GM23338 (cell line): ENCODE measurements at regions not wholly inside any gene's neighbourhood (a gene's known extent, or its start where the extent isn't known, plus 50 kb on each side); places are given as distances from the start of the nearest gene placed in this dataset.

Source experiments
- ATAC-seq: fragments of 200-7000 bp; cut with Tn5 transposase; 3 replicates; pipeline ENCODE4 v1.9.1; 2020
- DNase-seq: peaks from one replicate; pipeline ENCODE4 v3.0.0-alpha.2; 2015; ENCODE audit warnings: low spot score
- H2AFZ ChIP-seq: fragments of 200-600 bp; sonication (generic); 2 replicates; pipeline ENCODE4 v1.8.0; 2016; ENCODE audit warnings: antibody characterized with exemption, mild to moderate bottlenecking, moderate library complexity
- H3F3A ChIP-seq: fragments of 200-600 bp; sonication (generic); replicated peaks from 2 replicates; pipeline ENCODE4 v1.8.0; 2017; ENCODE audit warnings: antibody characterized with exemption, mixed run types, low read depth
- H3K27ac ChIP-seq: fragments of 200-600 bp; sonication (generic); 2 replicates; pipeline ENCODE4 v1.6.1; 2016; ENCODE audit warnings: low read depth
- H3K27me3 ChIP-seq: fragments of 200-600 bp; sonication (generic); 2 replicates; pipeline ENCODE4 v1.8.0; 2016; ENCODE audit warnings: mild to moderate bottlenecking, mixed run types, moderate library complexity; ENCODE audit not compliant: insufficient read depth
- H3K36me3 ChIP-seq: fragments of 200-600 bp; sonication (generic); 2 replicates; pipeline ENCODE4 v1.8.0; 2016; ENCODE audit warnings: mild to moderate bottlenecking; ENCODE audit not compliant: insufficient read depth
- H3K4me1 ChIP-seq: fragments of 200-600 bp; sonication (generic); 2 replicates; pipeline ENCODE4 v1.8.0; 2016; ENCODE audit warnings: mild to moderate bottlenecking, moderate library complexity; ENCODE audit not compliant: insufficient read depth
- H3K4me2 ChIP-seq: fragments of 200-600 bp; sonication (generic); 2 replicates; pipeline ENCODE4 v1.7.1; 2017; ENCODE audit warnings: mixed run types
- H3K4me3 ChIP-seq: fragments of 200-600 bp; sonication (generic); 2 replicates; pipeline ENCODE4 v1.6.1; 2016; ENCODE audit warnings: mixed run types
- H3K79me2 ChIP-seq: fragments of 200-600 bp; sonication (generic); replicated peaks from 2 replicates; pipeline ENCODE4 v1.8.0; 2017; ENCODE audit warnings: mild to moderate bottlenecking; ENCODE audit not compliant: insufficient read depth
- H3K9me2 ChIP-seq: fragments of 200-600 bp; sonication (generic); 2 replicates; pipeline ENCODE4 v1.8.0; 2017; ENCODE audit not compliant: insufficient read depth
- H4K20me1 ChIP-seq: fragments of 200-600 bp; sonication (generic); replicated peaks from 2 replicates; pipeline ENCODE4 v1.8.0; 2017; ENCODE audit warnings: mild to moderate bottlenecking; ENCODE audit not compliant: insufficient read depth
- H3K27ac Mint-ChIP-seq: 2 replicates; pipeline ENCODE4 v1.8.0; 2020; ENCODE audit warnings: inconsistent platforms, mild to moderate bottlenecking, moderate library complexity, mixed read lengths
- H3K27me3 Mint-ChIP-seq: 3 replicates; pipeline ENCODE4 v1.8.0; 2022; ENCODE audit warnings: low read depth, mild to moderate bottlenecking, moderate library complexity, mixed read lengths, inconsistent platforms; ENCODE audit not compliant: insufficient read depth, poor library complexity
- H3K36me3 Mint-ChIP-seq: 3 replicates; pipeline ENCODE4 v1.8.0; 2021; ENCODE audit warnings: low read depth, mild to moderate bottlenecking, inconsistent platforms, moderate library complexity, mixed read lengths
- H3K4me1 Mint-ChIP-seq: 3 replicates; pipeline ENCODE4 v1.8.0; 2020; ENCODE audit warnings: mild to moderate bottlenecking, inconsistent platforms, mixed read lengths
- H3K4me3 Mint-ChIP-seq: 3 replicates; pipeline ENCODE4 v1.8.0; 2021; ENCODE audit warnings: moderate library complexity, mild to moderate bottlenecking, inconsistent platforms, mixed read lengths
- H3K9me3 Mint-ChIP-seq: 3 replicates; pipeline ENCODE4 v1.8.0; 2020; ENCODE audit warnings: moderate library complexity, mild to moderate bottlenecking, inconsistent platforms, mixed read lengths
- CREB1 ChIP-seq: fragments of 250-450 bp; sonication (Bioruptor Pico); IDR thresholded peaks from 2 replicates; pipeline ENCODE4 v1.5.0; 2020; ENCODE audit warnings: low read depth, mild to moderate bottlenecking, moderate library complexity
- ETS1 ChIP-seq: IDR thresholded peaks from 2 replicates; pipeline ENCODE4 v1.6.1; 2016; ENCODE audit warnings: antibody characterized with exemption
- EZH2 ChIP-seq: fragments of 200-600 bp; sonication (generic); IDR thresholded peaks from one replicate; pipeline ENCODE4 v1.8.0; 2017; ENCODE audit warnings: antibody characterized with exemption, mild to moderate bottlenecking, low read depth; ENCODE audit not compliant: unreplicated experiment
- EZH2phosphoT487 ChIP-seq: fragments of 200-600 bp; sonication (generic); IDR thresholded peaks from one replicate; pipeline ENCODE4 v1.8.1; 2018; ENCODE audit warnings: antibody characterized with exemption; ENCODE audit not compliant: unreplicated experiment
- JUNB ChIP-seq: IDR thresholded peaks from one replicate; pipeline ENCODE4 v1.6.1; 2016; ENCODE audit warnings: antibody characterized with exemption; ENCODE audit not compliant: unreplicated experiment
- NANOG ChIP-seq: IDR thresholded peaks from 2 replicates; pipeline ENCODE4 v1.6.1; 2016; ENCODE audit warnings: antibody characterized with exemption, borderline replicate concordance
- STAT1 ChIP-seq: IDR thresholded peaks from one replicate; pipeline ENCODE4 v1.6.1; 2016; ENCODE audit warnings: antibody characterized with exemption; ENCODE audit not compliant: unreplicated experiment
- ZNF331 ChIP-seq: fragments of 250-450 bp; sonication (Bioruptor Pico); IDR thresholded peaks from 2 replicates; pipeline ENCODE4 v1.5.0; 2020; ENCODE audit warnings: low read depth, mild to moderate bottlenecking, moderate library complexity
- TF ChIP-seq, protein P1 (sequence below), 2 experiments: fragments of 200-600 bp in 1 of 2; sonication (generic) in 1 of 2; conservative IDR thresholded peaks; 2 replicates each; pipeline versions ENCODE4 v1.5.1 to v1.6.1; 2016 to 2017; ENCODE audit warnings: antibody characterized with exemption in 2 of 2, low read depth in 2 of 2, mild to moderate bottlenecking in 2 of 2, moderate library complexity in 1 of 2

GRCh38 chr2:2826209-2826551, 495.1 kb upstream of the MYT1L start:
- Mint-ChIP-seq H3K36me3 (peaks cover 6% of the 10 kb centered on the region; the same call in 2 of the 3 replicates), H3K4me3 (no peak overlapping the region), H3K27ac (no peak overlapping the region), H3K4me1 (no peaks in the 10 kb centered on the region), H3K27me3 (peaks cover 5% of the 10 kb centered on the region), H3K9me3 (peaks cover 20% of the 10 kb centered on the region)
- DNase-seq (no peak), ATAC-seq (no peak)
- TF ChIP-seq JUNB (no peak), CREB1 (CRISPR knock-in tag) (no peak), STAT1 (no peak), EZH2phosphoT487 (no peak), ETS1 (no peak), NANOG (no peak), ZNF331 (CRISPR knock-in tag) (no peak)
- no peaks in the 10 kb centered on the region for H3K36me3 ChIP-seq
- no peak overlapping the region for H3K4me3 ChIP-seq
- H3K27ac ChIP-seq = no peak overlapping the region
- H2AFZ ChIP-seq = no peak overlapping the region
- H3F3A ChIP-seq = no peaks in the 10 kb centered on the region
- no peaks in the 10 kb centered on the region for H4K20me1 ChIP-seq
- no peaks in the 10 kb centered on the region for H3K79me2 ChIP-seq
- no peaks in the 10 kb centered on the region for H3K4me1 ChIP-seq
- no peaks in the 10 kb centered on the region for H3K9me2 ChIP-seq
- H3K4me2 ChIP-seq = no peak overlapping the region
- H3K27me3 ChIP-seq = no peaks in the 10 kb centered on the region

- H3K9me3 Mint-ChIP-seq = peaks cover 23% of the 10 kb centered on the region
- Histone ChIP-seq H3K4me2 (no peak overlapping the region), H3K4me1 (no peaks in the 10 kb centered on the region), H3K79me2 (no peaks in the 10 kb centered on the region), H3K9me2 (no peaks in the 10 kb centered on the region), H3K36me3 (no peaks in the 10 kb centered on the region), H3K4me3 (no peak overlapping the region), H3K27ac (no peak overlapping the region), H4K20me1 (no peaks in the 10 kb centered on the region), H3F3A (no peaks in the 10 kb centered on the region), H3K27me3 (no peaks in the 10 kb centered on the region), H2AFZ (no peak overlapping the region)
- TF ChIP-seq EZH2phosphoT487 (no peak), EZH2 (no peak), ETS1 (no peak), JUNB (no peak)
- TF ChIP-seq, protein P1, sequence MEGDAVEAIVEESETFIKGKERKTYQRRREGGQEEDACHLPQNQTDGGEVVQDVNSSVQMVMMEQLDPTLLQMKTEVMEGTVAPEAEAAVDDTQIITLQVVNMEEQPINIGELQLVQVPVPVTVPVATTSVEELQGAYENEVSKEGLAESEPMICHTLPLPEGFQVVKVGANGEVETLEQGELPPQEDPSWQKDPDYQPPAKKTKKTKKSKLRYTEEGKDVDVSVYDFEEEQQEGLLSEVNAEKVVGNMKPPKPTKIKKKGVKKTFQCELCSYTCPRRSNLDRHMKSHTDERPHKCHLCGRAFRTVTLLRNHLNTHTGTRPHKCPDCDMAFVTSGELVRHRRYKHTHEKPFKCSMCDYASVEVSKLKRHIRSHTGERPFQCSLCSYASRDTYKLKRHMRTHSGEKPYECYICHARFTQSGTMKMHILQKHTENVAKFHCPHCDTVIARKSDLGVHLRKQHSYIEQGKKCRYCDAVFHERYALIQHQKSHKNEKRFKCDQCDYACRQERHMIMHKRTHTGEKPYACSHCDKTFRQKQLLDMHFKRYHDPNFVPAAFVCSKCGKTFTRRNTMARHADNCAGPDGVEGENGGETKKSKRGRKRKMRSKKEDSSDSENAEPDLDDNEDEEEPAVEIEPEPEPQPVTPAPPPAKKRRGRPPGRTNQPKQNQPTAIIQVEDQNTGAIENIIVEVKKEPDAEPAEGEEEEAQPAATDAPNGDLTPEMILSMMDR (conservative IDR thresholded peaks at IDR 0.05; ENCODE audit: low read depth in 2 of 2) = no peak
- H3K27me3 Mint-ChIP-seq = peaks cover 5% of the 10 kb centered on the region
- no peak overlapping the region for H3K4me3 Mint-ChIP-seq
- no peak for ATAC-seq
- no peak for DNase-seq
- no peak overlapping the region for H3K27ac Mint-ChIP-seq
- no peaks in the 10 kb centered on the region for H3K4me1 Mint-ChIP-seq
- peaks cover 7% of the 10 kb centered on the region; the same call in 2 of the 3 replicates for H3K36me3 Mint-ChIP-seq
Measured at GRCh38 chr2:2825516-2826208, 494.6 kb upstream of the MYT1L start.
